ENCODE measurements at regions not wholly inside any gene's neighbourhood (a gene's known extent, or its start where the extent isn't known, plus 50 kb on each side); places are given as distances from the start of the nearest gene placed in this dataset.

- no peak for TF ChIP-seq CTCF (IDR thresholded peaks at IDR 0.05; ENCODE audit: insufficient read depth in 1 of 2, low read depth in 1 of 2, low read length in 1 of 2, severe bottlenecking in 1 of 2, unreplicated experiment in 1 of 2)
- CTCF ChIA-PET: no interaction called here
Measured at GRCh38 chr20:58026361-58026760, 202.1 kb downstream of the ANKRD60 start.

GRCh38 chr20:58025233-58025632, 203.2 kb downstream of the ANKRD60 start:
- H3K36me3 Mint-ChIP-seq (ENCODE audit: insufficient read depth, unreplicated experiment): no peaks in the 10 kb centered on the region
- intact Hi-C loops (cut with micrococcal nuclease; ENCODE audit: unreplicated experiment): no loop called here
- POLR2A ChIA-PET: no interaction called here

More at GRCh38 chr20:58026361-58026760, 202.1 kb downstream of the ANKRD60 start:
- Mint-ChIP-seq H3K27me3 (ENCODE audit: insufficient read depth, unreplicated experiment) (peaks cover 18% of the 10 kb centered on the region), H3K4me3 (ENCODE audit: unreplicated experiment) (no peak overlapping the region), H3K27ac (ENCODE audit: unreplicated experiment) (no peak overlapping the region), H3K4me1 (ENCODE audit: low read depth, unreplicated experiment) (no peaks in the 10 kb centered on the region), H3K9me3 (ENCODE audit: unreplicated experiment) (no peaks in the 10 kb centered on the region), H3K36me3 (ENCODE audit: insufficient read depth, unreplicated experiment) (no peaks in the 10 kb centered on the region)
- H3K27me3 ChIP-seq (replicated peaks; ENCODE audit: control insufficient read depth, insufficient read depth, low read length): no peaks in the 10 kb centered on the region; the same call in 1 of the 2 replicates
- H3K4me3 ChIP-seq (ENCODE audit: low read depth, low read length): no peak overlapping the region
- POLR2A ChIA-PET: no interaction called here
- intact Hi-C loops (cut with micrococcal nuclease; ENCODE audit: unreplicated experiment): no loop called here
- H3K9me3 ChIP-seq: no peaks in the 10 kb centered on the region; the same call in 1 of the 2 replicates
- peak in 1 of 2 experiments; percentile 9 for DNase-seq
- no peaks in the 10 kb centered on the region for H3K36me3 ChIP-seq (ENCODE audit: control insufficient read depth, insufficient read depth, low read length)
- no peaks in the 10 kb centered on the region for H3K4me1 ChIP-seq
- no TSS peak for BruUV-seq (replicated peaks)

GRCh38 chr20:58024241-58024721, 204.2 kb downstream of the ANKRD60 start:
- H3K4me1 Mint-ChIP-seq (ENCODE audit: low read depth, unreplicated experiment): no peaks in the 10 kb centered on the region
- POLR2A ChIA-PET: no interaction called here
- H3K36me3 ChIP-seq (ENCODE audit: control insufficient read depth, insufficient read depth, low read length): no peaks in the 10 kb centered on the region
- H3K9me3 Mint-ChIP-seq (ENCODE audit: unreplicated experiment): no peaks in the 10 kb centered on the region
- H3K4me3 Mint-ChIP-seq (ENCODE audit: unreplicated experiment): no peak overlapping the region
- H3K36me3 Mint-ChIP-seq (ENCODE audit: insufficient read depth, unreplicated experiment): no peaks in the 10 kb centered on the region
- H3K4me1 ChIP-seq: no peaks in the 10 kb centered on the region
- TF ChIP-seq CTCF (IDR thresholded peaks at IDR 0.05; ENCODE audit: insufficient read depth in 1 of 2, low read depth in 1 of 2, low read length in 1 of 2, severe bottlenecking in 1 of 2, unreplicated experiment in 1 of 2): no peak
- no TSS peak for BruUV-seq (replicated peaks)
- no peak overlapping the region for H3K4me3 ChIP-seq (ENCODE audit: low read depth, low read length)
- CTCF ChIA-PET: no interaction called here
- no peaks in the 10 kb centered on the region; the same call in none of the 2 replicates for H3K27me3 ChIP-seq (replicated peaks; ENCODE audit: control insufficient read depth, insufficient read depth, low read length)
- DNase-seq: peak in 1 of 2 experiments; percentile 35
- H3K27me3 Mint-ChIP-seq (ENCODE audit: insufficient read depth, unreplicated experiment): peaks cover 16% of the 10 kb centered on the region
- no peaks in the 10 kb centered on the region; the same call in 1 of the 2 replicates for H3K9me3 ChIP-seq
- H3K27ac Mint-ChIP-seq (ENCODE audit: unreplicated experiment): no peak overlapping the region
- intact Hi-C loops (cut with micrococcal nuclease; ENCODE audit: unreplicated experiment): no loop called here

More at GRCh38 chr20:58025233-58025632, 203.2 kb downstream of the ANKRD60 start:
- H3K4me3 ChIP-seq (ENCODE audit: low read depth, low read length): no peak overlapping the region
- DNase-seq: peak in 1 of 2 experiments; percentile 21
- H3K4me1 Mint-ChIP-seq (ENCODE audit: low read depth, unreplicated experiment): no peaks in the 10 kb centered on the region
- no peak overlapping the region for H3K27ac Mint-ChIP-seq (ENCODE audit: unreplicated experiment)
- H3K9me3 ChIP-seq: no peaks in the 10 kb centered on the region; the same call in 1 of the 2 replicates
- TF ChIP-seq CTCF (IDR thresholded peaks at IDR 0.05; ENCODE audit: insufficient read depth in 1 of 2, low read depth in 1 of 2, low read length in 1 of 2, severe bottlenecking in 1 of 2, unreplicated experiment in 1 of 2): no peak
- BruUV-seq (replicated peaks): no TSS peak
- H3K4me3 Mint-ChIP-seq (ENCODE audit: unreplicated experiment): no peak overlapping the region
- no peaks in the 10 kb centered on the region; the same call in none of the 2 replicates for H3K27me3 ChIP-seq (replicated peaks; ENCODE audit: control insufficient read depth, insufficient read depth, low read length)
- no peaks in the 10 kb centered on the region for H3K4me1 ChIP-seq
- no peaks in the 10 kb centered on the region for H3K9me3 Mint-ChIP-seq (ENCODE audit: unreplicated experiment)
- CTCF ChIA-PET: no interaction called here
- H3K27me3 Mint-ChIP-seq (ENCODE audit: insufficient read depth, unreplicated experiment): peaks cover 17% of the 10 kb centered on the region
- no peaks in the 10 kb centered on the region for H3K36me3 ChIP-seq (ENCODE audit: control insufficient read depth, insufficient read depth, low read length)
